ENCODE measurements at regions not wholly inside any gene's neighbourhood (a gene's known extent, or its start where the extent isn't known, plus 50 kb on each side); places are given as distances from the start of the nearest gene placed in this dataset.
A peak's percentile ranks its signal among the peaks of the same experiment; 100 is the strongest.

GRCh38 chr10:25076506-25077177 is 60.2 kb downstream of the THNSL1 start:
- Mint-ChIP-seq H3K27me3 (peaks cover 5% of the 10 kb centered on the region), H3K9me3 (no peaks in the 10 kb centered on the region), H3K4me3 (no peak overlapping the region), H3K4me1 (ENCODE audit: low read depth) (peaks cover 9% of the 10 kb centered on the region), H3K27ac (no peak overlapping the region), H3K36me3 (no peaks in the 10 kb centered on the region)
- POLR2A ChIA-PET = no interaction called here
- intact Hi-C loops (cut with micrococcal nuclease) = no loop called here
- CTCF ChIA-PET = no interaction called here
- no peak for DNase-seq

GRCh38 chr10:25078658-25079431 is 62.4 kb downstream of the THNSL1 start:
- Mint-ChIP-seq H3K4me1 (ENCODE audit: low read depth) (peaks cover 9% of the 10 kb centered on the region), H3K36me3 (no peaks in the 10 kb centered on the region), H3K27me3 (peaks cover 9% of the 10 kb centered on the region), H3K4me3 (no peak overlapping the region), H3K9me3 (no peaks in the 10 kb centered on the region), H3K27ac (no peak overlapping the region)
- ChIA-PET POLR2A (no interaction called here), CTCF (interaction anchor here (0.7 to 3.5 kb wide), 5 partner anchors 9 to 523 kb away, joined by 3 to 35 read pairs (median 4); no protein-coding TSS in a partner anchor)
- intact Hi-C loops (cut with micrococcal nuclease) = no loop called here
- peak; percentile 23 for DNase-seq

- no peaks in the 10 kb centered on the region for H3K9me3 Mint-ChIP-seq
- ChIA-PET CTCF (interaction anchor here (0.6 to 3.5 kb wide), 28 partner anchors 9 to 561 kb away, joined by 3 to 35 read pairs (median 3); partner anchors contain the start of gene PRTFDC1), POLR2A (no interaction called here)
- H3K4me1 Mint-ChIP-seq (ENCODE audit: low read depth) = peaks cover 9% of the 10 kb centered on the region
- H3K27me3 Mint-ChIP-seq = peaks cover 5% of the 10 kb centered on the region
- intact Hi-C loops (cut with micrococcal nuclease) = loop anchor here (1.0 to 5.0 kb wide), 3 partner anchors 64 to 464 kb away; no protein-coding TSS in a partner anchor
- H3K27ac Mint-ChIP-seq = no peak overlapping the region
- H3K4me3 Mint-ChIP-seq = no peak overlapping the region
- DNase-seq = peak; percentile 72
- no peaks in the 10 kb centered on the region for H3K36me3 Mint-ChIP-seq
Measured at GRCh38 chr10:25080880-25081581, 64.6 kb downstream of the THNSL1 start.

GRCh38 chr10:25082276-25083204 is 66.1 kb downstream of the THNSL1 start:
- intact Hi-C loops (cut with micrococcal nuclease) = loop anchor here (5.0 kb wide), 1 partner anchor 465 kb away; no protein-coding TSS in a partner anchor
- Mint-ChIP-seq H3K9me3 (no peaks in the 10 kb centered on the region), H3K4me3 (no peak overlapping the region), H3K27ac (no peak overlapping the region), H3K4me1 (ENCODE audit: low read depth) (peaks cover 9% of the 10 kb centered on the region), H3K36me3 (no peaks in the 10 kb centered on the region), H3K27me3 (peaks cover 6% of the 10 kb centered on the region)
- CTCF ChIA-PET = interaction anchor here (0.8 to 3.5 kb wide), 4 partner anchors 15 to 466 kb away, joined by 3 to 35 read pairs (median 14); no protein-coding TSS in a partner anchor
- POLR2A ChIA-PET = no interaction called here
- no peak for DNase-seq

GRCh38 chr10:25083546-25084111 is 67.2 kb downstream of the THNSL1 start:
- CTCF ChIA-PET = interaction anchor here (0.8 kb wide), 2 partner anchors 437 to 473 kb away, joined by 3 read pairs; no protein-coding TSS in a partner anchor

GRCh38 chr10:25084447-25084846 is 68.0 kb downstream of the THNSL1 start:
- POLR2A ChIA-PET = no interaction called here
- Mint-ChIP-seq H3K9me3 (no peaks in the 10 kb centered on the region), H3K27ac (no peak overlapping the region), H3K4me1 (ENCODE audit: low read depth) (peaks cover 3% of the 10 kb centered on the region), H3K4me3 (no peak overlapping the region), H3K27me3 (peaks cover 6% of the 10 kb centered on the region), H3K36me3 (no peaks in the 10 kb centered on the region)
- CTCF ChIA-PET = no interaction called here
- intact Hi-C loops (cut with micrococcal nuclease) = loop anchor here (5.0 kb wide), 1 partner anchor 467 kb away; no protein-coding TSS in a partner anchor
- DNase-seq = no peak

More at GRCh38 chr10:25083546-25084111, 67.2 kb downstream of the THNSL1 start:
- Mint-ChIP-seq H3K4me3 (no peak overlapping the region), H3K4me1 (ENCODE audit: low read depth) (peaks cover 9% of the 10 kb centered on the region), H3K27me3 (peaks cover 6% of the 10 kb centered on the region), H3K27ac (no peak overlapping the region), H3K9me3 (no peaks in the 10 kb centered on the region), H3K36me3 (no peaks in the 10 kb centered on the region)
- intact Hi-C loops (cut with micrococcal nuclease) = loop anchor here (5.0 kb wide), 1 partner anchor 466 kb away; no protein-coding TSS in a partner anchor
- POLR2A ChIA-PET = no interaction called here
- no peak for DNase-seq

GRCh38 chr10:25094590-25094989 is 78.2 kb downstream of the THNSL1 start:
- Mint-ChIP-seq H3K36me3 (peaks cover 4% of the 10 kb centered on the region), H3K9me3 (peaks cover 17% of the 10 kb centered on the region), H3K4me1 (ENCODE audit: low read depth) (no peaks in the 10 kb centered on the region), H3K27me3 (peaks cover 19% of the 10 kb centered on the region), H3K27ac (no peak overlapping the region), H3K4me3 (no peak overlapping the region)
- POLR2A ChIA-PET = no interaction called here
- intact Hi-C loops (cut with micrococcal nuclease) = no loop called here
- CTCF ChIA-PET = no interaction called here
- no peak for DNase-seq

- Mint-ChIP-seq H3K9me3 (peaks cover 17% of the 10 kb centered on the region), H3K27ac (no peak overlapping the region), H3K27me3 (peaks cover 17% of the 10 kb centered on the region), H3K4me1 (ENCODE audit: low read depth) (no peaks in the 10 kb centered on the region), H3K4me3 (no peak overlapping the region), H3K36me3 (peaks cover 4% of the 10 kb centered on the region)
- no peak for DNase-seq
- ChIA-PET POLR2A (no interaction called here), CTCF (no interaction called here)
- intact Hi-C loops (cut with micrococcal nuclease) = no loop called here
Measured at GRCh38 chr10:25097669-25098411, 77.0 kb upstream of the GPR158 start.

GRCh38 chr10:25100141-25100540 is 74.7 kb upstream of the GPR158 start:
- H3K4me3 Mint-ChIP-seq = no peak overlapping the region
- peaks cover 7% of the 10 kb centered on the region for H3K27me3 Mint-ChIP-seq
- ChIA-PET POLR2A (no interaction called here), CTCF (no interaction called here)
- no peak overlapping the region for H3K27ac Mint-ChIP-seq
- peaks cover 1% of the 10 kb centered on the region for H3K36me3 Mint-ChIP-seq
- no peaks in the 10 kb centered on the region for H3K4me1 Mint-ChIP-seq (ENCODE audit: low read depth)
- H3K9me3 Mint-ChIP-seq = no peaks in the 10 kb centered on the region
- intact Hi-C loops (cut with micrococcal nuclease) = no loop called here
- DNase-seq = no peak

GRCh38 chr10:25101461-25102146 is 73.2 kb upstream of the GPR158 start:
- Mint-ChIP-seq H3K4me3 (no peak overlapping the region), H3K9me3 (no peaks in the 10 kb centered on the region), H3K4me1 (ENCODE audit: low read depth) (no peaks in the 10 kb centered on the region), H3K27me3 (peaks cover 7% of the 10 kb centered on the region), H3K36me3 (no peaks in the 10 kb centered on the region), H3K27ac (no peak overlapping the region)
- no peak for DNase-seq
- POLR2A ChIA-PET = no interaction called here
- CTCF ChIA-PET = interaction anchor here (1.3 to 1.7 kb wide), 2 partner anchors 10 to 12 kb away, joined by 3 to 5 read pairs; no protein-coding TSS in a partner anchor
- intact Hi-C loops (cut with micrococcal nuclease) = no loop called here

Measured in activated CD4-positive, alpha-beta memory T cell treated with anti-CD3 and anti-CD28 coated beads for 36 hours (primary cell).